ENCODE measurements at regions not wholly inside any gene's neighbourhood (a gene's known extent, or its start where the extent isn't known, plus 50 kb on each side); places are given as distances from the start of the nearest gene placed in this dataset.

GRCh38 chr5:130488252-130488651 is 584.0 kb downstream of the CHSY3 start:
- DNase-seq, result no peak
- CTCF ChIA-PET, result no interaction called here
- Mint-ChIP-seq H3K27ac (no peak overlapping the region), H3K27me3 (peaks cover 0 to 5% of the 10 kb centered on the region in 2 donors), H3K9me3 (peaks cover 0 to 3% (median 0%) of the 10 kb centered on the region in 5 donors), H3K4me3 (no peak overlapping the region), H3K4me1 (no peaks in the 10 kb centered on the region), H3K36me3 (no peaks in the 10 kb centered on the region)
- POLR2A ChIA-PET, result no interaction called here
- H3K9me3 ChIP-seq (ENCODE audit: low read length), result no peaks in the 10 kb centered on the region
- no peaks in the 10 kb centered on the region for H3K27me3 ChIP-seq (ENCODE audit: insufficient read depth, low read length, poor library complexity, severe bottlenecking)
- no peaks in the 10 kb centered on the region for H3K36me3 ChIP-seq (ENCODE audit: insufficient read depth, low read length)
- no peak overlapping the region for H3K4me3 ChIP-seq (ENCODE audit: low read length)
- no peak overlapping the region for H3K27ac ChIP-seq (ENCODE audit: low read depth, low read length)
- H3K4me1 ChIP-seq (ENCODE audit: insufficient read depth, low read length), result no peaks in the 10 kb centered on the region

DNA sequence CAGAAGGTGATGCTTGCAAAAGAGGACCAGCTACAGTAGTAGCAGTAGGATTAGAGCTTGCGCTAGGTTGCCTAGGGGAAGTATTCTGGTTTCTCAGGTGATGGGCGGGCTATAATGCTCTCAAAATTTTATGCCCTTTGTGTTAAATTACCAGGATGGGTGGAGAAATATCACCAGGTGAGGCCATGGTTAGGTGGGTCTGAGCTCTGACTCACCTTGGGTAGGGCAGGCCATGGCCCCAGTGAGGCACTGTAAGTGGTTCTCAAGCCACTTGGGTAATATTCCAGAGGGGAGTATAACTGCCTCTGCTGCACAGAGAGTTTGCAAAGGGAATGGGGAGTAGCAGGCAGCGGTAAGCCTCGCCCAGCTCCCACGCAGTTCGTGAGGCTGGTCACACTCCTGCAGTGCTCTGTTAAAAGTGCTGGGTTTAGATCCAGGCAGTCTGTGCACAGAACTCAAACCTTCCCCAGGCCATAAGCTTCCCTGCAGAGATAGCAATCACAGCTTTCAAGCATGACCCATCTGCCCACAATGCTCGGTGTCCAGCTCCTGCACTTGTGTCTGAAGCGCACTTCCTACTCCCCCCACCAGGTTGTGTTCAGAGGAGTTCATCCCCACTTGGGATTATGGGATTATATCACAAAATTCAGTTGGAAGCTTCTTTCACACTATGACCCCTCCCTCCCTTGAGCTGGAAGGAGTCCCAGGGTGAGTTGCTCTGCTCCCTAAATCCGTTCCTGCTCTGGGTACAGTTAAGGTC is 575.0 kb downstream of the CHSY3 start:
- H3K4me3 Mint-ChIP-seq, result no peak overlapping the region
- peaks cover 0 to 3% (median 0%) of the 10 kb centered on the region in 3 donors for H3K36me3 Mint-ChIP-seq
- CTCF ChIA-PET, result no interaction called here
- no peak for DNase-seq
- no peaks in the 10 kb centered on the region for H3K4me1 Mint-ChIP-seq
- H3K27me3 Mint-ChIP-seq, result peaks cover 1 to 4% of the 10 kb centered on the region in 2 donors
- POLR2A ChIA-PET, result no interaction called here
- Histone ChIP-seq H3K9me3 (ENCODE audit: low read length) (no peaks in the 10 kb centered on the region), H3K4me1 (ENCODE audit: insufficient read depth, low read length) (no peaks in the 10 kb centered on the region), H3K27ac (ENCODE audit: low read depth, low read length) (no peak overlapping the region), H3K36me3 (ENCODE audit: insufficient read depth, low read length) (no peaks in the 10 kb centered on the region), H3K4me3 (ENCODE audit: low read length) (no peak overlapping the region), H3K27me3 (ENCODE audit: insufficient read depth, low read length, poor library complexity, severe bottlenecking) (no peaks in the 10 kb centered on the region)
- peak overlapping the region in 1 of 8 donors; percentile 27 for H3K27ac Mint-ChIP-seq
- peaks cover 15 to 26% (median 21%) of the 10 kb centered on the region in 5 donors for H3K9me3 Mint-ChIP-seq

DNA sequence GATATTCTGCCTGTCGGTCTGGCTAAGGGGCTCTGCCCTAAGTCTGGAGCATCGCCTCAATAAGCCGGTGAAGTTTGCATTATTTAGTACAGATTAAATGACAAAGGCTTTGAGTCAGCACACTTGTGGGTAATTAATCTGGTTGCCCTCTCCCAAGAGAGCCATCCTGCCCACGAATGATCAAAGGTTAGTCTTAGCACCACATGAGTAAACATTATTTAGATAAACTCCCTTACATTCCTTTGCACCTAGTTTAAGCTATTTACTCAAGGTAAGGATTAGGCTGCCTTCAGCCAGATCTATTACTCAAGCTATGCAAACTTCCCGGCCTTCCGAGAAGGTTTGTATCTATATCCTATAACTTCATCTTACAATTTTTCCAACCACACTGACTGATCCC is 572.1 kb downstream of the CHSY3 start:
- H3K27me3 ChIP-seq (ENCODE audit: insufficient read depth, low read length, poor library complexity, severe bottlenecking), result no peaks in the 10 kb centered on the region
- Mint-ChIP-seq H3K27ac (no peak overlapping the region), H3K36me3 (peaks cover 0 to 3% (median 0%) of the 10 kb centered on the region in 3 donors), H3K4me3 (no peak overlapping the region), H3K9me3 (peaks cover 15 to 27% (median 24%) of the 10 kb centered on the region in 5 donors), H3K4me1 (no peaks in the 10 kb centered on the region), H3K27me3 (peaks cover 1 to 4% of the 10 kb centered on the region in 2 donors)
- no peaks in the 10 kb centered on the region for H3K9me3 ChIP-seq (ENCODE audit: low read length)
- H3K4me3 ChIP-seq (ENCODE audit: low read length), result no peak overlapping the region
- no peaks in the 10 kb centered on the region for H3K4me1 ChIP-seq (ENCODE audit: insufficient read depth, low read length)
- DNase-seq, result no peak
- H3K27ac ChIP-seq (ENCODE audit: low read depth, low read length), result no peak overlapping the region
- no peaks in the 10 kb centered on the region for H3K36me3 ChIP-seq (ENCODE audit: insufficient read depth, low read length)
- POLR2A ChIA-PET, result no interaction called here
- CTCF ChIA-PET, result no interaction called here

- no peak for DNase-seq
Observed at GRCh38 chr5:130462516-130462915, 558.3 kb downstream of the CHSY3 start.

GRCh38 chr5:130455175-130455574 is 550.9 kb downstream of the CHSY3 start:
- no peak overlapping the region for H3K27ac Mint-ChIP-seq
- peaks cover 2 to 24% (median 14%) of the 10 kb centered on the region in 5 donors for H3K9me3 Mint-ChIP-seq
- H3K27me3 Mint-ChIP-seq, result no peaks in the 10 kb centered on the region
- POLR2A ChIA-PET, result no interaction called here
- no peaks in the 10 kb centered on the region for H3K4me1 Mint-ChIP-seq
- Histone ChIP-seq H3K4me3 (ENCODE audit: low read length) (no peak overlapping the region), H3K27ac (ENCODE audit: low read depth, low read length) (no peak overlapping the region), H3K9me3 (ENCODE audit: low read length) (no peaks in the 10 kb centered on the region), H3K27me3 (ENCODE audit: insufficient read depth, low read length, poor library complexity, severe bottlenecking) (no peaks in the 10 kb centered on the region), H3K36me3 (ENCODE audit: insufficient read depth, low read length) (no peaks in the 10 kb centered on the region), H3K4me1 (ENCODE audit: insufficient read depth, low read length) (no peaks in the 10 kb centered on the region)
- DNase-seq, result no peak
- H3K36me3 Mint-ChIP-seq, result no peaks in the 10 kb centered on the region
- no peak overlapping the region for H3K4me3 Mint-ChIP-seq
- CTCF ChIA-PET, result no interaction called here

More at GRCh38 chr5:130462516-130462915, 558.3 kb downstream of the CHSY3 start:
- Mint-ChIP-seq H3K36me3 (peaks cover 0 to 2% (median 0%) of the 10 kb centered on the region in 3 donors), H3K4me3 (no peak overlapping the region), H3K4me1 (no peaks in the 10 kb centered on the region), H3K27me3 (peaks cover 2 to 8% of the 10 kb centered on the region in 2 donors), H3K27ac (no peak overlapping the region), H3K9me3 (peaks cover 0 to 8% (median 5%) of the 10 kb centered on the region in 5 donors)
- ChIA-PET POLR2A (no interaction called here), CTCF (no interaction called here)
- no peaks in the 10 kb centered on the region for H3K4me1 ChIP-seq (ENCODE audit: insufficient read depth, low read length)
- H3K4me3 ChIP-seq (ENCODE audit: low read length), result no peak overlapping the region
- H3K9me3 ChIP-seq (ENCODE audit: low read length), result no peaks in the 10 kb centered on the region
- H3K27ac ChIP-seq (ENCODE audit: low read depth, low read length), result no peak overlapping the region
- H3K27me3 ChIP-seq (ENCODE audit: insufficient read depth, low read length, poor library complexity, severe bottlenecking), result no peaks in the 10 kb centered on the region
- H3K36me3 ChIP-seq (ENCODE audit: insufficient read depth, low read length), result no peaks in the 10 kb centered on the region

DNA sequence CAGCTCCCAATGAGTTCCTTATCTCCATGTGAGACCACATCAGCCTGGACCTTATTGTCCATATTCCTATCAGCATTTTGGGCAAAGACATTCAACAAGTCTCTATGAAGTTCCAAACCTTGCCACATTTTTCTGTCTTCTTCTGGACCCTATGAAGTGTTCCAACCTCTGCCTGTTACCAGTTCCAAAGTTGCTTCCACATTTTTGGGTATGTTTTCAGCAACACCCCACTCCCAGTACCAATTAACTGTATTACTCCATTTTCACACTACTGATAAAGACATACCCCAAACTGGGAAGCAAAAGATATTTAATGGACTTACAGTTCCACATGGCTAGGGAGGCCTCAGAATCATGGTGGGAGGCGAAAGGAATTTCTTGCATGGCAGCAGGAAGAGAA is 548.5 kb downstream of the CHSY3 start:
- H3K36me3 Mint-ChIP-seq, result no peaks in the 10 kb centered on the region
- no peaks in the 10 kb centered on the region for H3K36me3 ChIP-seq (ENCODE audit: insufficient read depth, low read length)
- no peaks in the 10 kb centered on the region for H3K27me3 Mint-ChIP-seq
- peaks cover 2 to 17% (median 11%) of the 10 kb centered on the region in 5 donors for H3K9me3 Mint-ChIP-seq
- no peak overlapping the region for H3K4me3 Mint-ChIP-seq
- CTCF ChIA-PET, result no interaction called here
- no peak overlapping the region for H3K27ac Mint-ChIP-seq
- H3K4me1 ChIP-seq (ENCODE audit: insufficient read depth, low read length), result no peaks in the 10 kb centered on the region
- no peaks in the 10 kb centered on the region for H3K9me3 ChIP-seq (ENCODE audit: low read length)
- POLR2A ChIA-PET, result no interaction called here
- DNase-seq, result no peak
- no peak overlapping the region for H3K27ac ChIP-seq (ENCODE audit: low read depth, low read length)
- no peaks in the 10 kb centered on the region for H3K27me3 ChIP-seq (ENCODE audit: insufficient read depth, low read length, poor library complexity, severe bottlenecking)
- no peaks in the 10 kb centered on the region for H3K4me1 Mint-ChIP-seq
- no peak overlapping the region for H3K4me3 ChIP-seq (ENCODE audit: low read length)

- H3K4me1 Mint-ChIP-seq, result no peaks in the 10 kb centered on the region
- POLR2A ChIA-PET, result no interaction called here
- no peak overlapping the region for H3K27ac Mint-ChIP-seq
- no peak for DNase-seq
- H3K27me3 Mint-ChIP-seq, result peaks cover 0 to 1% of the 10 kb centered on the region in 2 donors
- no peak overlapping the region for H3K27ac ChIP-seq (ENCODE audit: low read depth, low read length)
- no peaks in the 10 kb centered on the region for H3K36me3 Mint-ChIP-seq
- no peaks in the 10 kb centered on the region for H3K27me3 ChIP-seq (ENCODE audit: insufficient read depth, low read length, poor library complexity, severe bottlenecking)
- H3K9me3 ChIP-seq (ENCODE audit: low read length), result no peaks in the 10 kb centered on the region
- H3K9me3 Mint-ChIP-seq, result peaks cover 15 to 19% (median 17%) of the 10 kb centered on the region in 5 donors
- H3K36me3 ChIP-seq (ENCODE audit: insufficient read depth, low read length), result no peaks in the 10 kb centered on the region
- no peaks in the 10 kb centered on the region for H3K4me1 ChIP-seq (ENCODE audit: insufficient read depth, low read length)
- H3K4me3 ChIP-seq (ENCODE audit: low read length), result no peak overlapping the region
- H3K4me3 Mint-ChIP-seq, result no peak overlapping the region
- CTCF ChIA-PET, result no interaction called here
Observed at GRCh38 chr5:130436430-130436829, 532.2 kb downstream of the CHSY3 start.

DNA sequence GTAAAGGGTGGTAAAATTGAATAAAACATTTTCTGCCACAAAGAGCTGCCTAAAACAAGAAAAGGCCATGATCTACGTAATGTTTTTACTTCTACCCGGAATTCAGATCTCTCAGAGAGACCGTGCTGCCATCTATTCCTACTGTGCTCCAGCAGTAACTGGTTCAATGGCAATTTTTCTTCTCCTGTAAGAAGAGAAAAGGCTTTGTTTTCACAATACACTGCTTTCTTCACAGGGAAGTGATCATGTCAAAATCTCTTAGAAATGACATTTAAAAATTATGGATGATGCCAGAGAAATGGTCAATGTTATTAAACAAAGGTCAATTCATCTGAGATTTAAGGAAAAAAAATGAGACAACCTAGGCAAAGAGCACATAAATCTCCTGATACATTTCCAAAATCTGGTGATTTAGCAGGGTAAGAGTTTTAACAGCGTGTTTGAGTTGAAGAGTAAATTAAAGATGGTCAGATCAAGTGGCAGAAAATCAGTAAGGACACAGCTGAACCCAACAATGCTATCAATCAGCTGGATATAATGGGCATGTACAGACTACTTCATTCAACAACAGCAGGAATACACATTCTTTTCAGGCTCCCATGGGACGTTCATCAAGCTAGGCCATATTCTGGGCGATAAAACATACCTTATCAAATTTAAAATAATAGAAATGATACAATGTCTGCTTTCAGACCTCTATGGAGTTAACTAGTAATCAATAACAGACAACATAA is 523.1 kb downstream of the CHSY3 start:
- H3K4me1 ChIP-seq (ENCODE audit: insufficient read depth, low read length), result no peaks in the 10 kb centered on the region
- ChIA-PET CTCF (no interaction called here), POLR2A (no interaction called here)
- DNase-seq, result no peak
- Mint-ChIP-seq H3K27me3 (no peaks in the 10 kb centered on the region), H3K27ac (no peak overlapping the region), H3K36me3 (no peaks in the 10 kb centered on the region), H3K9me3 (peaks cover 0 to 3% (median 0%) of the 10 kb centered on the region in 5 donors), H3K4me3 (no peak overlapping the region), H3K4me1 (no peaks in the 10 kb centered on the region)
- H3K27me3 ChIP-seq (ENCODE audit: insufficient read depth, low read length, poor library complexity, severe bottlenecking), result no peaks in the 10 kb centered on the region
- H3K27ac ChIP-seq (ENCODE audit: low read depth, low read length), result no peak overlapping the region
- H3K36me3 ChIP-seq (ENCODE audit: insufficient read depth, low read length), result no peaks in the 10 kb centered on the region
- H3K4me3 ChIP-seq (ENCODE audit: low read length), result no peak overlapping the region
- no peaks in the 10 kb centered on the region for H3K9me3 ChIP-seq (ENCODE audit: low read length)

Data from CD8-positive, alpha-beta memory T cell (primary cell).